GM12891 (cell line): ENCODE measurements at regions not wholly inside any gene's neighbourhood (a gene's known extent, or its start where the extent isn't known, plus 50 kb on each side); places are given as distances from the start of the nearest gene placed in this dataset.

ENCODE experiments used
- PAX5 ChIP-seq: IDR thresholded peaks from 2 replicates; pipeline ENCODE4 v1.6.1; 2011; ENCODE audit warnings: low read length, moderate library complexity, mild to moderate bottlenecking; ENCODE audit not compliant: insufficient read depth, severe bottlenecking
- POLR2A ChIP-seq: IDR thresholded peaks from 2 replicates; pipeline ENCODE4 v1.6.1; 2011; ENCODE audit warnings: low read depth, low read length, control low read depth
- POLR2AphosphoS5 ChIP-seq: IDR thresholded peaks from 2 replicates; pipeline ENCODE4 v1.6.1; 2011; ENCODE audit warnings: low read depth, low read length, control low read depth
- POU2F2 ChIP-seq: IDR thresholded peaks from 2 replicates; pipeline ENCODE4 v1.6.1; 2011; ENCODE audit warnings: low read depth, mild to moderate bottlenecking, control low read depth, low read length, moderate library complexity
- SPI1 ChIP-seq: IDR thresholded peaks from 2 replicates; pipeline ENCODE4 v1.6.1; 2011; ENCODE audit warnings: low read depth, low read length, control low read depth
- TAF1 ChIP-seq: IDR thresholded peaks from 2 replicates; pipeline ENCODE4 v1.6.1; 2011; ENCODE audit warnings: low read depth, low read length, control low read depth

DNA sequence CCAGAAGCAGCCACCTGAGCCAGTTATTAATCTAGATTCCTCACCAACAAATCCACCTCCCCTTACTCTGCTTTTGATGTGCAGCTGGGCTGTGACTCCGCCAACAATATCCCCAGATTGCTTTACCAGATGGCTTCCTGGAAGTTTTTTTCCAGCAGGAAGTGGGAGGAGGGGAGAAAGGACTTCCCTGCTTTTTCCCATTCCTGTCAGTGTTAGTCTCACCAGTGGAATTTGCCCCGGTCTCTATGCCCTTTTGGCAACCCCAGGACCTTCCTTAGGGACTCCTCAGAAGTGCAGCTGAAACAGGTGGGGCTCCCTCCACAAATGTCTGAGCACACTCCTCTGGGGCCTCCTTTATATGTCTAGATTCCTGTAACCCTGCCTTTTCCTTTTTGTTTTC, 465.2 kb upstream of the IGFBP7 start:
- TF ChIP-seq POLR2A, result no peak
- no peak for TF ChIP-seq TAF1
- TF ChIP-seq POU2F2, result no peak
- no peak for TF ChIP-seq POLR2AphosphoS5
- TF ChIP-seq SPI1, result no peak
- no peak for TF ChIP-seq PAX5
